GM23338 (cell line): ENCODE measurements at regions not wholly inside any gene's neighbourhood (a gene's known extent, or its start where the extent isn't known, plus 50 kb on each side); places are given as distances from the start of the nearest gene placed in this dataset.

Source experiments
- ATAC-seq: fragments of 200-7000 bp; cut with Tn5 transposase; 3 replicates; pipeline ENCODE4 v1.9.1; 2020
- DNase-seq: peaks from one replicate; pipeline ENCODE4 v3.0.0-alpha.2; 2015; ENCODE audit warnings: low spot score
- H2AFZ ChIP-seq: fragments of 200-600 bp; sonication (generic); 2 replicates; pipeline ENCODE4 v1.8.0; 2016; ENCODE audit warnings: antibody characterized with exemption, mild to moderate bottlenecking, moderate library complexity
- H3F3A ChIP-seq: fragments of 200-600 bp; sonication (generic); replicated peaks from 2 replicates; pipeline ENCODE4 v1.8.0; 2017; ENCODE audit warnings: antibody characterized with exemption, mixed run types, low read depth
- H3K27ac ChIP-seq: fragments of 200-600 bp; sonication (generic); 2 replicates; pipeline ENCODE4 v1.6.1; 2016; ENCODE audit warnings: low read depth
- H3K27me3 ChIP-seq: fragments of 200-600 bp; sonication (generic); 2 replicates; pipeline ENCODE4 v1.8.0; 2016; ENCODE audit warnings: mild to moderate bottlenecking, mixed run types, moderate library complexity; ENCODE audit not compliant: insufficient read depth
- H3K36me3 ChIP-seq: fragments of 200-600 bp; sonication (generic); 2 replicates; pipeline ENCODE4 v1.8.0; 2016; ENCODE audit warnings: mild to moderate bottlenecking; ENCODE audit not compliant: insufficient read depth
- H3K4me1 ChIP-seq: fragments of 200-600 bp; sonication (generic); 2 replicates; pipeline ENCODE4 v1.8.0; 2016; ENCODE audit warnings: mild to moderate bottlenecking, moderate library complexity; ENCODE audit not compliant: insufficient read depth
- H3K4me2 ChIP-seq: fragments of 200-600 bp; sonication (generic); 2 replicates; pipeline ENCODE4 v1.7.1; 2017; ENCODE audit warnings: mixed run types
- H3K4me3 ChIP-seq: fragments of 200-600 bp; sonication (generic); 2 replicates; pipeline ENCODE4 v1.6.1; 2016; ENCODE audit warnings: mixed run types
- H3K79me2 ChIP-seq: fragments of 200-600 bp; sonication (generic); replicated peaks from 2 replicates; pipeline ENCODE4 v1.8.0; 2017; ENCODE audit warnings: mild to moderate bottlenecking; ENCODE audit not compliant: insufficient read depth
- H3K9me2 ChIP-seq: fragments of 200-600 bp; sonication (generic); 2 replicates; pipeline ENCODE4 v1.8.0; 2017; ENCODE audit not compliant: insufficient read depth
- H4K20me1 ChIP-seq: fragments of 200-600 bp; sonication (generic); replicated peaks from 2 replicates; pipeline ENCODE4 v1.8.0; 2017; ENCODE audit warnings: mild to moderate bottlenecking; ENCODE audit not compliant: insufficient read depth
- H3K27ac Mint-ChIP-seq: 2 replicates; pipeline ENCODE4 v1.8.0; 2020; ENCODE audit warnings: inconsistent platforms, mild to moderate bottlenecking, moderate library complexity, mixed read lengths
- H3K27me3 Mint-ChIP-seq: 3 replicates; pipeline ENCODE4 v1.8.0; 2022; ENCODE audit warnings: low read depth, mild to moderate bottlenecking, moderate library complexity, mixed read lengths, inconsistent platforms; ENCODE audit not compliant: insufficient read depth, poor library complexity
- H3K36me3 Mint-ChIP-seq: 3 replicates; pipeline ENCODE4 v1.8.0; 2021; ENCODE audit warnings: low read depth, mild to moderate bottlenecking, inconsistent platforms, moderate library complexity, mixed read lengths
- H3K4me1 Mint-ChIP-seq: 3 replicates; pipeline ENCODE4 v1.8.0; 2020; ENCODE audit warnings: mild to moderate bottlenecking, inconsistent platforms, mixed read lengths
- H3K4me3 Mint-ChIP-seq: 3 replicates; pipeline ENCODE4 v1.8.0; 2021; ENCODE audit warnings: moderate library complexity, mild to moderate bottlenecking, inconsistent platforms, mixed read lengths
- H3K9me3 Mint-ChIP-seq: 3 replicates; pipeline ENCODE4 v1.8.0; 2020; ENCODE audit warnings: moderate library complexity, mild to moderate bottlenecking, inconsistent platforms, mixed read lengths
- CREB1 ChIP-seq: fragments of 250-450 bp; sonication (Bioruptor Pico); IDR thresholded peaks from 2 replicates; pipeline ENCODE4 v1.5.0; 2020; ENCODE audit warnings: low read depth, mild to moderate bottlenecking, moderate library complexity
- EZH2 ChIP-seq: fragments of 200-600 bp; sonication (generic); IDR thresholded peaks from one replicate; pipeline ENCODE4 v1.8.0; 2017; ENCODE audit warnings: antibody characterized with exemption, mild to moderate bottlenecking, low read depth; ENCODE audit not compliant: unreplicated experiment
- EZH2phosphoT487 ChIP-seq: fragments of 200-600 bp; sonication (generic); IDR thresholded peaks from one replicate; pipeline ENCODE4 v1.8.1; 2018; ENCODE audit warnings: antibody characterized with exemption; ENCODE audit not compliant: unreplicated experiment
- JUNB ChIP-seq: IDR thresholded peaks from one replicate; pipeline ENCODE4 v1.6.1; 2016; ENCODE audit warnings: antibody characterized with exemption; ENCODE audit not compliant: unreplicated experiment
- NANOG ChIP-seq: IDR thresholded peaks from 2 replicates; pipeline ENCODE4 v1.6.1; 2016; ENCODE audit warnings: antibody characterized with exemption, borderline replicate concordance
- POLR2AphosphoS5 ChIP-seq: IDR thresholded peaks from 2 replicates; pipeline ENCODE4 v1.6.1; 2016; ENCODE audit warnings: antibody characterized with exemption, low read depth
- STAT1 ChIP-seq: IDR thresholded peaks from one replicate; pipeline ENCODE4 v1.6.1; 2016; ENCODE audit warnings: antibody characterized with exemption; ENCODE audit not compliant: unreplicated experiment
- ZNF114 ChIP-seq: fragments of 250-450 bp; sonication (Bioruptor Pico); IDR thresholded peaks from 2 replicates; pipeline ENCODE4 v1.5.0; 2020; ENCODE audit warnings: mild to moderate bottlenecking, moderate library complexity
- ZNF331 ChIP-seq: fragments of 250-450 bp; sonication (Bioruptor Pico); IDR thresholded peaks from 2 replicates; pipeline ENCODE4 v1.5.0; 2020; ENCODE audit warnings: low read depth, mild to moderate bottlenecking, moderate library complexity
- TF ChIP-seq, protein P1 (sequence below): IDR thresholded peaks from one replicate; pipeline ENCODE4 v1.6.1; 2018; ENCODE audit warnings: antibody characterized with exemption; ENCODE audit not compliant: unreplicated experiment
- TF ChIP-seq, protein P2 (sequence below): fragments of 250-450 bp; sonication (Bioruptor Pico); IDR thresholded peaks from 2 replicates; pipeline ENCODE4 v1.5.0; 2020; ENCODE audit warnings: mild to moderate bottlenecking, moderate library complexity
- TF ChIP-seq, protein P3 (sequence below), 2 experiments: fragments of 200-600 bp in 1 of 2; sonication (generic) in 1 of 2; conservative IDR thresholded peaks; 2 replicates each; pipeline versions ENCODE4 v1.5.1 to v1.6.1; 2016 to 2017; ENCODE audit warnings: antibody characterized with exemption in 2 of 2, low read depth in 2 of 2, mild to moderate bottlenecking in 2 of 2, moderate library complexity in 1 of 2
- TF ChIP-seq, protein P4 (sequence below): IDR thresholded peaks from 2 replicates; pipeline ENCODE4 v1.6.1; 2016; ENCODE audit warnings: antibody characterized with exemption

DNA sequence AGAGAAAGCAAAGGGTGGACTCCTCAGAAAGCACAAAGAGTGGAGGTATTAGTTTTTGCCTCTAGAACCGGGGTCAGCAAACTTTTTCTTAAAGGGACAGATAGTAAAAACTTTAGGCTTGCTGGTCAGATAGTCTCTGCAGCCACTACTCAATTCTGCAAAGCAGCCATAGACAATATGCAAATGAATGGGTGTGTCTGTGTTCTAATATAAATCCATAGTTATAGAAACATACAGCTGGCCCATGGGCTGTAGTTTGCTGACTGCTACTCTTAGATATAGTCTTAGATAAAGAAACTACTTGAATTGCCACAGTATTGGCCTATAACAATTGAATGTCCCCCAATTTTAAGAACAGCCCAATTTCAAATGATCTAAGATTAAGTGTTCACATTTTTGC is 101.6 kb upstream of the CACHD1 start:
- Histone ChIP-seq H2AFZ (no peak overlapping the region), H3K4me3 (no peak overlapping the region), H3K36me3 (no peaks in the 10 kb centered on the region), H3K27me3 (no peaks in the 10 kb centered on the region), H3K4me1 (peaks cover 10% of the 10 kb centered on the region; the same call in 1 of the 2 replicates), H4K20me1 (no peaks in the 10 kb centered on the region), H3K9me2 (no peaks in the 10 kb centered on the region), H3K79me2 (no peaks in the 10 kb centered on the region), H3K27ac (no peak overlapping the region), H3F3A (no peaks in the 10 kb centered on the region), H3K4me2 (no peak overlapping the region)
- Mint-ChIP-seq H3K4me1 (no peaks in the 10 kb centered on the region; the same call in 2 of the 3 replicates), H3K36me3 (no peaks in the 10 kb centered on the region), H3K27me3 (no peaks in the 10 kb centered on the region), H3K9me3 (no peaks in the 10 kb centered on the region), H3K4me3 (no peak overlapping the region), H3K27ac (no peak overlapping the region)
- ATAC-seq = no peak
- TF ChIP-seq STAT1 (no peak), JUNB (no peak), ZNF114 (no peak), NANOG (no peak), POLR2AphosphoS5 (no peak), CREB1 (CRISPR knock-in tag) (no peak), EZH2phosphoT487 (no peak), EZH2 (no peak), ZNF331 (no peak)
- TF ChIP-seq, protein P1, sequence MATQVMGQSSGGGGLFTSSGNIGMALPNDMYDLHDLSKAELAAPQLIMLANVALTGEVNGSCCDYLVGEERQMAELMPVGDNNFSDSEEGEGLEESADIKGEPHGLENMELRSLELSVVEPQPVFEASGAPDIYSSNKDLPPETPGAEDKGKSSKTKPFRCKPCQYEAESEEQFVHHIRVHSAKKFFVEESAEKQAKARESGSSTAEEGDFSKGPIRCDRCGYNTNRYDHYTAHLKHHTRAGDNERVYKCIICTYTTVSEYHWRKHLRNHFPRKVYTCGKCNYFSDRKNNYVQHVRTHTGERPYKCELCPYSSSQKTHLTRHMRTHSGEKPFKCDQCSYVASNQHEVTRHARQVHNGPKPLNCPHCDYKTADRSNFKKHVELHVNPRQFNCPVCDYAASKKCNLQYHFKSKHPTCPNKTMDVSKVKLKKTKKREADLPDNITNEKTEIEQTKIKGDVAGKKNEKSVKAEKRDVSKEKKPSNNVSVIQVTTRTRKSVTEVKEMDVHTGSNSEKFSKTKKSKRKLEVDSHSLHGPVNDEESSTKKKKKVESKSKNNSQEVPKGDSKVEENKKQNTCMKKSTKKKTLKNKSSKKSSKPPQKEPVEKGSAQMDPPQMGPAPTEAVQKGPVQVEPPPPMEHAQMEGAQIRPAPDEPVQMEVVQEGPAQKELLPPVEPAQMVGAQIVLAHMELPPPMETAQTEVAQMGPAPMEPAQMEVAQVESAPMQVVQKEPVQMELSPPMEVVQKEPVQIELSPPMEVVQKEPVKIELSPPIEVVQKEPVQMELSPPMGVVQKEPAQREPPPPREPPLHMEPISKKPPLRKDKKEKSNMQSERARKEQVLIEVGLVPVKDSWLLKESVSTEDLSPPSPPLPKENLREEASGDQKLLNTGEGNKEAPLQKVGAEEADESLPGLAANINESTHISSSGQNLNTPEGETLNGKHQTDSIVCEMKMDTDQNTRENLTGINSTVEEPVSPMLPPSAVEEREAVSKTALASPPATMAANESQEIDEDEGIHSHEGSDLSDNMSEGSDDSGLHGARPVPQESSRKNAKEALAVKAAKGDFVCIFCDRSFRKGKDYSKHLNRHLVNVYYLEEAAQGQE = no peak
- TF ChIP-seq, protein P2, sequence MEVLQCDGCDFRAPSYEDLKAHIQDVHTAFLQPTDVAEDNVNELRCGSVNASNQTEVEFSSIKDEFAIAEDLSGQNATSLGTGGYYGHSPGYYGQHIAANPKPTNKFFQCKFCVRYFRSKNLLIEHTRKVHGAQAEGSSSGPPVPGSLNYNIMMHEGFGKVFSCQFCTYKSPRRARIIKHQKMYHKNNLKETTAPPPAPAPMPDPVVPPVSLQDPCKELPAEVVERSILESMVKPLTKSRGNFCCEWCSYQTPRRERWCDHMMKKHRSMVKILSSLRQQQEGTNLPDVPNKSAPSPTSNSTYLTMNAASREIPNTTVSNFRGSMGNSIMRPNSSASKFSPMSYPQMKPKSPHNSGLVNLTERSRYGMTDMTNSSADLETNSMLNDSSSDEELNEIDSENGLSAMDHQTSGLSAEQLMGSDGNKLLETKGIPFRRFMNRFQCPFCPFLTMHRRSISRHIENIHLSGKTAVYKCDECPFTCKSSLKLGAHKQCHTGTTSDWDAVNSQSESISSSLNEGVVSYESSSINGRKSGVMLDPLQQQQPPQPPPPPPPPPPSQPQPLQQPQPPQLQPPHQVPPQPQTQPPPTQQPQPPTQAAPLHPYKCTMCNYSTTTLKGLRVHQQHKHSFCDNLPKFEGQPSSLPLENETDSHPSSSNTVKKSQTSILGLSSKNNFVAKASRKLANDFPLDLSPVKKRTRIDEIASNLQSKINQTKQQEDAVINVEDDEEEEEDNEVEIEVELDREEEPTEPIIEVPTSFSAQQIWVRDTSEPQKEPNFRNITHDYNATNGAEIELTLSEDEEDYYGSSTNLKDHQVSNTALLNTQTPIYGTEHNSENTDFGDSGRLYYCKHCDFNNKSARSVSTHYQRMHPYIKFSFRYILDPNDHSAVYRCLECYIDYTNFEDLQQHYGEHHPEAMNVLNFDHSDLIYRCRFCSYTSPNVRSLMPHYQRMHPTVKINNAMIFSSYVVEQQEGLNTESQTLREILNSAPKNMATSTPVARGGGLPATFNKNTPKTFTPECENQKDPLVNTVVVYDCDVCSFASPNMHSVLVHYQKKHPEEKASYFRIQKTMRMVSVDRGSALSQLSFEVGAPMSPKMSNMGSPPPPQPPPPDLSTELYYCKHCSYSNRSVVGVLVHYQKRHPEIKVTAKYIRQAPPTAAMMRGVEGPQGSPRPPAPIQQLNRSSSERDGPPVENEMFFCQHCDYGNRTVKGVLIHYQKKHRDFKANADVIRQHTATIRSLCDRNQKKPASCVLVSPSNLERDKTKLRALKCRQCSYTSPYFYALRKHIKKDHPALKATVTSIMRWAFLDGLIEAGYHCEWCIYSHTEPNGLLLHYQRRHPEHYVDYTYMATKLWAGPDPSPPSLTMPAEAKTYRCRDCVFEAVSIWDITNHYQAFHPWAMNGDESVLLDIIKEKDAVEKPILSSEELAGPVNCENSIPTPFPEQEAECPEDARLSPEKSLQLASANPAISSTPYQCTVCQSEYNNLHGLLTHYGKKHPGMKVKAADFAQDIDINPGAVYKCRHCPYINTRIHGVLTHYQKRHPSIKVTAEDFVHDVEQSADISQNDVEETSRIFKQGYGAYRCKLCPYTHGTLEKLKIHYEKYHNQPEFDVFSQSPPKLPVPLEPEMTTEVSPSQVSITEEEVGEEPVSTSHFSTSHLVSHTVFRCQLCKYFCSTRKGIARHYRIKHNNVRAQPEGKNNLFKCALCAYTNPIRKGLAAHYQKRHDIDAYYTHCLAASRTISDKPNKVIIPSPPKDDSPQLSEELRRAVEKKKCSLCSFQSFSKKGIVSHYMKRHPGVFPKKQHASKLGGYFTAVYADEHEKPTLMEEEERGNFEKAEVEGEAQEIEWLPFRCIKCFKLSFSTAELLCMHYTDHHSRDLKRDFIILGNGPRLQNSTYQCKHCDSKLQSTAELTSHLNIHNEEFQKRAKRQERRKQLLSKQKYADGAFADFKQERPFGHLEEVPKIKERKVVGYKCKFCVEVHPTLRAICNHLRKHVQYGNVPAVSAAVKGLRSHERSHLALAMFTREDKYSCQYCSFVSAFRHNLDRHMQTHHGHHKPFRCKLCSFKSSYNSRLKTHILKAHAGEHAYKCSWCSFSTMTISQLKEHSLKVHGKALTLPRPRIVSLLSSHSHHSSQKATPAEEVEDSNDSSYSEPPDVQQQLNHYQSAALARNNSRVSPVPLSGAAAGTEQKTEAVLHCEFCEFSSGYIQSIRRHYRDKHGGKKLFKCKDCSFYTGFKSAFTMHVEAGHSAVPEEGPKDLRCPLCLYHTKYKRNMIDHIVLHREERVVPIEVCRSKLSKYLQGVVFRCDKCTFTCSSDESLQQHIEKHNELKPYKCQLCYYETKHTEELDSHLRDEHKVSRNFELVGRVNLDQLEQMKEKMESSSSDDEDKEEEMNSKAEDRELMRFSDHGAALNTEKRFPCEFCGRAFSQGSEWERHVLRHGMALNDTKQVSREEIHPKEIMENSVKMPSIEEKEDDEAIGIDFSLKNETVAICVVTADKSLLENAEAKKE (CRISPR knock-in tag) = no peak
- TF ChIP-seq, protein P3, sequence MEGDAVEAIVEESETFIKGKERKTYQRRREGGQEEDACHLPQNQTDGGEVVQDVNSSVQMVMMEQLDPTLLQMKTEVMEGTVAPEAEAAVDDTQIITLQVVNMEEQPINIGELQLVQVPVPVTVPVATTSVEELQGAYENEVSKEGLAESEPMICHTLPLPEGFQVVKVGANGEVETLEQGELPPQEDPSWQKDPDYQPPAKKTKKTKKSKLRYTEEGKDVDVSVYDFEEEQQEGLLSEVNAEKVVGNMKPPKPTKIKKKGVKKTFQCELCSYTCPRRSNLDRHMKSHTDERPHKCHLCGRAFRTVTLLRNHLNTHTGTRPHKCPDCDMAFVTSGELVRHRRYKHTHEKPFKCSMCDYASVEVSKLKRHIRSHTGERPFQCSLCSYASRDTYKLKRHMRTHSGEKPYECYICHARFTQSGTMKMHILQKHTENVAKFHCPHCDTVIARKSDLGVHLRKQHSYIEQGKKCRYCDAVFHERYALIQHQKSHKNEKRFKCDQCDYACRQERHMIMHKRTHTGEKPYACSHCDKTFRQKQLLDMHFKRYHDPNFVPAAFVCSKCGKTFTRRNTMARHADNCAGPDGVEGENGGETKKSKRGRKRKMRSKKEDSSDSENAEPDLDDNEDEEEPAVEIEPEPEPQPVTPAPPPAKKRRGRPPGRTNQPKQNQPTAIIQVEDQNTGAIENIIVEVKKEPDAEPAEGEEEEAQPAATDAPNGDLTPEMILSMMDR (conservative IDR thresholded peaks at IDR 0.05; ENCODE audit: low read depth in 2 of 2) = no peak
- TF ChIP-seq, protein P4, sequence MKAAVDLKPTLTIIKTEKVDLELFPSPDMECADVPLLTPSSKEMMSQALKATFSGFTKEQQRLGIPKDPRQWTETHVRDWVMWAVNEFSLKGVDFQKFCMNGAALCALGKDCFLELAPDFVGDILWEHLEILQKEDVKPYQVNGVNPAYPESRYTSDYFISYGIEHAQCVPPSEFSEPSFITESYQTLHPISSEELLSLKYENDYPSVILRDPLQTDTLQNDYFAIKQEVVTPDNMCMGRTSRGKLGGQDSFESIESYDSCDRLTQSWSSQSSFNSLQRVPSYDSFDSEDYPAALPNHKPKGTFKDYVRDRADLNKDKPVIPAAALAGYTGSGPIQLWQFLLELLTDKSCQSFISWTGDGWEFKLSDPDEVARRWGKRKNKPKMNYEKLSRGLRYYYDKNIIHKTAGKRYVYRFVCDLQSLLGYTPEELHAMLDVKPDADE = no peak
- no peak for DNase-seq
